ENCODE measurements at regions not wholly inside any gene's neighbourhood (a gene's known extent, or its start where the extent isn't known, plus 50 kb on each side); places are given as distances from the start of the nearest gene placed in this dataset.

DNA sequence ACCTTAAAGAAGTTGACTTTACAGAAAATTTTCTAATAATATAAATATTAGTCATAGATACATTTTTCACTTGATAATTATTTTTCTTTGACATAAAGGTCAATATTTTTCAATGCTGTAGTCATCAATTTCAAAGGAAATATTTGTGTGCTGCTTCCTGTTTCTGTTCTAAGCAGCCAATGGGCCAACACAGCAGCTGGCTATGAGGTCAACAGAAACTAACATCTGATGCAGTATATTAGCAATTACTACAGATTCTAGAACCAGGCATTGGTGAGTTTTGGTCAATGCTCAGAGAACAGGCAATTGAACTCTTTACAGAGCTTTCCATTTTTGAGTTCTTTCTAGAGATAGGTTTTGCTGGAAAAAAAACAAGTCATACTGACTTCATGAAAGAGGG lies 669.6 kb upstream of the NRSN1 start:
- no peak overlapping the region for H3K4me3 Mint-ChIP-seq
- no peaks in the 10 kb centered on the region for H3K27me3 Mint-ChIP-seq
- TF ChIP-seq, protein P1, sequence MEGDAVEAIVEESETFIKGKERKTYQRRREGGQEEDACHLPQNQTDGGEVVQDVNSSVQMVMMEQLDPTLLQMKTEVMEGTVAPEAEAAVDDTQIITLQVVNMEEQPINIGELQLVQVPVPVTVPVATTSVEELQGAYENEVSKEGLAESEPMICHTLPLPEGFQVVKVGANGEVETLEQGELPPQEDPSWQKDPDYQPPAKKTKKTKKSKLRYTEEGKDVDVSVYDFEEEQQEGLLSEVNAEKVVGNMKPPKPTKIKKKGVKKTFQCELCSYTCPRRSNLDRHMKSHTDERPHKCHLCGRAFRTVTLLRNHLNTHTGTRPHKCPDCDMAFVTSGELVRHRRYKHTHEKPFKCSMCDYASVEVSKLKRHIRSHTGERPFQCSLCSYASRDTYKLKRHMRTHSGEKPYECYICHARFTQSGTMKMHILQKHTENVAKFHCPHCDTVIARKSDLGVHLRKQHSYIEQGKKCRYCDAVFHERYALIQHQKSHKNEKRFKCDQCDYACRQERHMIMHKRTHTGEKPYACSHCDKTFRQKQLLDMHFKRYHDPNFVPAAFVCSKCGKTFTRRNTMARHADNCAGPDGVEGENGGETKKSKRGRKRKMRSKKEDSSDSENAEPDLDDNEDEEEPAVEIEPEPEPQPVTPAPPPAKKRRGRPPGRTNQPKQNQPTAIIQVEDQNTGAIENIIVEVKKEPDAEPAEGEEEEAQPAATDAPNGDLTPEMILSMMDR (conservative IDR thresholded peaks at IDR 0.05) = no peak
- H3K4me1 Mint-ChIP-seq (ENCODE audit: unreplicated experiment) = peaks cover 5% of the 10 kb centered on the region
- no peaks in the 10 kb centered on the region for H3K36me3 Mint-ChIP-seq
- H3K27ac Mint-ChIP-seq = no peak overlapping the region
- H3K9me3 Mint-ChIP-seq = peaks cover 17% of the 10 kb centered on the region
- no peak for DNase-seq (ENCODE audit: extremely low spot score, unreplicated experiment)

DNA sequence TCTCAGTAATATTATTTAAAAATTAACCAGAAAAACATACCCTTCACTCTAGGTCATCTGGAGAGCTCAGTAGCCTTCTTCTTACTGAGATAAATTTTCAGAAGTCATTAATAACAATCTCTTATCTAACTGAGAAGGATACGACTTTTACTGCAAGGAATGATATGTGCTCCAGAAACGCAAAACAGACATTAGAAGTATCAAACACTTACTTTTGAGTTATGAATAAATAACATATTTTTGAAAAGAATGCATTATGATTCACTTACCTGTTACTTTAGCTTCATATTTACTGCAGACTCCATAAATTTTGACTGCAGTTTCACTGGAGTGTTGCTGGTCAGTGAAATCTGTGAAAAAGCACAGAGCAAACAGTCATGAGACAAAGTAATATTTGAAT lies 668.7 kb upstream of the NRSN1 start:
- Mint-ChIP-seq H3K4me3 (no peak overlapping the region), H3K9me3 (peaks cover 17% of the 10 kb centered on the region), H3K4me1 (ENCODE audit: unreplicated experiment) (peaks cover 5% of the 10 kb centered on the region), H3K27ac (no peak overlapping the region), H3K27me3 (no peaks in the 10 kb centered on the region), H3K36me3 (no peaks in the 10 kb centered on the region)
- DNase-seq (ENCODE audit: extremely low spot score, unreplicated experiment) = no peak
- TF ChIP-seq, protein P1 (conservative IDR thresholded peaks at IDR 0.05) = no peak

DNA sequence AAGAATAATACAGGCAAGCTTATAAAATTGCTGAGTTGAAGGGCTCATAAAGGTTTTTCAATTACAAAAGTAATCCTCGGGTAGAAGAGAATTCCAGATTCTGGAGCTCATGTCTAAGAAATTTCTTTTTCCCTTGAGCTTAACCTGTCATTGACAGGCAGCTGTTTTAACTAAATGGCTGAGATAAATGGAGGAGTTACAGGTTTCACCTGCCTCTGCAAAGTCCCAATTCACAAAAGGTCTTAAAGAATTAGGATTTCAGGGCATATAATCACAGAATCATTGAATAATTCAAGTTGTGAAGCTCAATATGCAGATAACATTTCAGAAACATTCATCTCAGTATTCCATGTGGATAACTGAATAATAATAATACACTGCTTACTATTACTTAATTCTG lies 660.1 kb upstream of the NRSN1 start:
- H3K36me3 Mint-ChIP-seq = no peaks in the 10 kb centered on the region
- no peak for DNase-seq (ENCODE audit: extremely low spot score, unreplicated experiment)
- TF ChIP-seq, protein P1 (conservative IDR thresholded peaks at IDR 0.05) = no peak
- no peak overlapping the region for H3K27ac Mint-ChIP-seq
- no peaks in the 10 kb centered on the region for H3K9me3 Mint-ChIP-seq
- no peak overlapping the region for H3K4me3 Mint-ChIP-seq
- no peaks in the 10 kb centered on the region for H3K27me3 Mint-ChIP-seq
- H3K4me1 Mint-ChIP-seq (ENCODE audit: unreplicated experiment) = no peaks in the 10 kb centered on the region

DNA sequence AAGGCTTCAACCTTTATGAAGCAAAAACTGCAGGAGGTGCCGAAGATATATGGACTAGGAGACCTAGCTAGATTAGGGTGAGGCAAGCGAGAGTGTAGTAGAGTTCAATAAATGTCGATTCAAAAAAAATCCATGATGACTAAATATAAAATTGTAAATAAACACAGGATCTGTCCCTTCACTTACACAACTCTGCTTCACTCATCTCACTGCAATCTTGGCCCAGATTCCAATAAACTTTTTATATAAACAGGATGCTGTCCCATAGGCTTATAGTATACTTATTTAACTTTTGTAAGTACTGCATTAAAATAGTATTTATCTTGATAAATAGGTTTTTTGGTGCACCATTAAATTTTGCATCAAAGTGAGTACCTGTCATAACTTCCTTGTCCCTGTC lies 648.4 kb upstream of the NRSN1 start:
- TF ChIP-seq, protein P1 (conservative IDR thresholded peaks at IDR 0.05) = no peak
- Mint-ChIP-seq H3K36me3 (no peaks in the 10 kb centered on the region), H3K4me1 (ENCODE audit: unreplicated experiment) (no peaks in the 10 kb centered on the region), H3K9me3 (peaks cover 4% of the 10 kb centered on the region), H3K27me3 (no peaks in the 10 kb centered on the region), H3K4me3 (no peak overlapping the region), H3K27ac (no peak overlapping the region)
- DNase-seq (ENCODE audit: extremely low spot score, unreplicated experiment) = no peak

DNA sequence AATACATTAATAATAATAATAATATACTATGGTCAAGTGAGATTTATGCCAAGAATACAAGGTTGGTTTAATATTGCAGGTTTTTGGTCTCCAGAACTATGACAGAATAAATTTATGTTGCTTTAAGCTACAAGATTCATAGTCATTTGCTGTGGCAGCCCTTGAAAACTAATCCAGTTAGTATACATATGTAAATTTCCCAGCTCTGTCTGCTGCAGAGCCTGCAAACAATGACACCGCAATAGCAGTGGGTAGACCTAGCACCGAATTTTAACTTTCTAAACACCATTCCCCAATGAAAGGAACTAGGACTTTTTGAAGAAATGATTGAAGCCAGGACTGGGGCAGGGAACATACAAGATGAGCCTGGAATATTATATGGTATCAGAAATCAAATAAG lies 647.7 kb upstream of the NRSN1 start:
- no peaks in the 10 kb centered on the region for H3K27me3 Mint-ChIP-seq
- no peak overlapping the region for H3K27ac Mint-ChIP-seq
- TF ChIP-seq, protein P1 (conservative IDR thresholded peaks at IDR 0.05) = no peak
- H3K36me3 Mint-ChIP-seq = no peaks in the 10 kb centered on the region
- peaks cover 8% of the 10 kb centered on the region for H3K9me3 Mint-ChIP-seq
- DNase-seq (ENCODE audit: extremely low spot score, unreplicated experiment) = no peak
- H3K4me1 Mint-ChIP-seq (ENCODE audit: unreplicated experiment) = no peaks in the 10 kb centered on the region
- no peak overlapping the region for H3K4me3 Mint-ChIP-seq

DNA sequence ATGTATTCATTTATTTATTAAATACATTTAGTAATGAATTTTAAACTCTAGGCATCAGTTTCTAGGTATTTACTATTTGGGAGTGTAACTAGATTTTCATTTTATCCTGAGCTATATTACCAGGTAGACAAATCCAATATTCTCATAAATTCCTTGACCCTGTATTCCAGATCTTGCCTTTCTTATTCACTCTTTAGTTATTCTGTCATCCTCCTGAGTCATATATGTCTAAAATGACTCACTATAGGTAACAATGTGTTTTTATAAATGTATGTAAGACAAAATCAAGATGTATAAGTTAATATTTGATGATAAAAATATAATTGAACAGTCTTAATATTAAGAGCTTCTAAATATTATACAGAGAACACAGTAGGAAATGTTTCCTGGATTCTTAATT lies 642.1 kb upstream of the NRSN1 start:
- peaks cover 8% of the 10 kb centered on the region for H3K9me3 Mint-ChIP-seq
- H3K36me3 Mint-ChIP-seq = no peaks in the 10 kb centered on the region
- H3K4me1 Mint-ChIP-seq (ENCODE audit: unreplicated experiment) = no peaks in the 10 kb centered on the region
- H3K4me3 Mint-ChIP-seq = no peak overlapping the region
- H3K27ac Mint-ChIP-seq = no peak overlapping the region
- TF ChIP-seq, protein P1 (conservative IDR thresholded peaks at IDR 0.05) = no peak
- DNase-seq (ENCODE audit: extremely low spot score, unreplicated experiment) = no peak
- no peaks in the 10 kb centered on the region for H3K27me3 Mint-ChIP-seq

Data from type B pancreatic cell (in vitro differentiated cells).